ENCODE measurements at regions not wholly inside any gene's neighbourhood (a gene's known extent, or its start where the extent isn't known, plus 50 kb on each side); places are given as distances from the start of the nearest gene placed in this dataset.

GRCh38 chr5:29672678-29673077, 1520.8 kb upstream of the CDH6 start:
- TF ChIP-seq CTCF (IDR thresholded peaks at IDR 0.05) (no peak), POLR2A (IDR thresholded peaks at IDR 0.05) (no peak), POLR2AphosphoS5 (IDR thresholded peaks at IDR 0.05; ENCODE audit: insufficient read depth in 1 of 2, low read depth in 1 of 2) (no peak)
